A673 (cell line): ENCODE measurements at regions not wholly inside any gene's neighbourhood (a gene's known extent, or its start where the extent isn't known, plus 50 kb on each side); places are given as distances from the start of the nearest gene placed in this dataset.

Source experiments
- BruUV-seq: library from RNA; stranded (reverse); fragments of 400-500 nt; replicated peaks from 2 replicates; lab custom pipeline; 2021; lab: Mats Ljungman, UMichigan
- CTCF ChIA-PET: fragments of 300-600 bp; sonication (Branson Sonifier 250); formaldehyde crosslinking; loops from one replicate; lab custom pipeline; 2022; ENCODE audit warnings: antibody characterized with exemption; lab: Charles Lee
- POLR2A ChIA-PET: fragments of 300-600 bp; sonication (Branson Sonifier 250); formaldehyde crosslinking; loops from one replicate; lab custom pipeline; 2022; ENCODE audit warnings: antibody characterized with exemption; ENCODE audit not compliant: low non-redundant PET; lab: Charles Lee
- DNase-seq: peaks from one replicate; pipeline ENCODE4 v3.0.0-alpha.2; 2015; ENCODE audit warnings: low spot score
- H3K27ac ChIP-seq: fragments of 200-600 bp; sonication (generic); 2 replicates; pipeline ENCODE4 v1.5.1; 2016; ENCODE audit warnings: mixed run types, low read depth, mild to moderate bottlenecking, mixed read lengths, antibody characterized with exemption, low read length; ENCODE audit not compliant: poor library complexity, severe bottlenecking
- H3K27me3 ChIP-seq: fragments of 200-600 bp; sonication (generic); replicated peaks from 2 replicates; pipeline ENCODE4 v1.6.1; 2017; ENCODE audit warnings: mixed run types, low read depth, mild to moderate bottlenecking, mixed read lengths, antibody characterized with exemption, low read length; ENCODE audit not compliant: insufficient read depth, poor library complexity
- H3K36me3 ChIP-seq: fragments of 200-600 bp; sonication (generic); 2 replicates; pipeline ENCODE4 v1.6.1; 2016; ENCODE audit warnings: mixed run types, mild to moderate bottlenecking, mixed read lengths, antibody characterized with exemption, low read length; ENCODE audit not compliant: insufficient read depth, poor library complexity, severe bottlenecking
- H3K4me1 ChIP-seq: fragments of 200-600 bp; sonication (generic); 2 replicates; pipeline ENCODE4 v1.6.1; 2017; ENCODE audit warnings: mixed run types, mild to moderate bottlenecking, mixed read lengths, antibody characterized with exemption, low read length; ENCODE audit not compliant: insufficient read depth, poor library complexity, severe bottlenecking
- H3K4me3 ChIP-seq: fragments of 200-600 bp; sonication (generic); 2 replicates; pipeline ENCODE4 v1.5.1; 2016; ENCODE audit warnings: low read depth, mixed run types, mild to moderate bottlenecking, mixed read lengths, low read length; ENCODE audit not compliant: poor library complexity, severe bottlenecking
- H3K9me3 ChIP-seq: fragments of 200-600 bp; sonication (generic); 2 replicates; pipeline ENCODE4 v1.6.1; 2016; ENCODE audit warnings: mixed run types, low read depth, mild to moderate bottlenecking, mixed read lengths, antibody characterized with exemption, low read length; ENCODE audit not compliant: poor library complexity, severe bottlenecking
- EZH2 ChIP-seq: fragments of 200-600 bp; sonication (generic); IDR thresholded peaks from 2 replicates; pipeline ENCODE4 v1.6.1; 2017; ENCODE audit warnings: borderline replicate concordance, low read depth, mild to moderate bottlenecking, mixed read lengths, antibody characterized with exemption, low read length; ENCODE audit not compliant: poor library complexity, severe bottlenecking
- intact Hi-C: fragments of 100-400 bp; cut with micrococcal nuclease; formaldehyde crosslinking; loops from one replicate; pipeline ENCODE4 v1.10.0; 2022; ENCODE audit not compliant: unreplicated experiment
- TF ChIP-seq, protein P1 (sequence below): fragments of 300-800, 200-600 bp; sonication (generic); conservative IDR thresholded peaks from 2 replicates; pipeline ENCODE4 v1.5.1; 2017; ENCODE audit warnings: low read depth, mild to moderate bottlenecking, antibody characterized with exemption, low read length, moderate library complexity, mixed read lengths

DNA sequence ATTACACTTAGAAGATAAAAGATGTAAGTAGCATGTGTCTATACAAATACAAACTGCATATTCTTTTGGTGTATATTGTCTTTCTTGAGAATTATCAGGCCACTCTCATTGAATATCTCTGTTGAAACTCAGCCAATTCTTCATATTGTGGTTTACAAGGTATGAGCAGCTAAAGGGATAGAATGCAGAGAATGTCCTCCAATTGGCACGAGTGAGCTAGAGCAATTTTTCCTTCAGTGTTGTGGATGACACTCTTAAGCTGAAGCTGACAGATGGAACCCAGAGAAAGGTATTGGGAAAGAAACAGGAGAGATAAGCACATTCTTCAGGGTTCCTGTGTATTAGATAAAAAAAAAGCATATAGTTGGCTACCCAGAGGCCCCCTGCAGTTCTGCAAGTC is 453.1 kb downstream of the EPHA3 start:
- no peaks in the 10 kb centered on the region for H3K27me3 ChIP-seq
- no peaks in the 10 kb centered on the region for H3K9me3 ChIP-seq
- ChIA-PET POLR2A (no interaction called here), CTCF (no interaction called here)
- H3K27ac ChIP-seq = no peak overlapping the region
- intact Hi-C loops = no loop called here
- TF ChIP-seq, protein P1, sequence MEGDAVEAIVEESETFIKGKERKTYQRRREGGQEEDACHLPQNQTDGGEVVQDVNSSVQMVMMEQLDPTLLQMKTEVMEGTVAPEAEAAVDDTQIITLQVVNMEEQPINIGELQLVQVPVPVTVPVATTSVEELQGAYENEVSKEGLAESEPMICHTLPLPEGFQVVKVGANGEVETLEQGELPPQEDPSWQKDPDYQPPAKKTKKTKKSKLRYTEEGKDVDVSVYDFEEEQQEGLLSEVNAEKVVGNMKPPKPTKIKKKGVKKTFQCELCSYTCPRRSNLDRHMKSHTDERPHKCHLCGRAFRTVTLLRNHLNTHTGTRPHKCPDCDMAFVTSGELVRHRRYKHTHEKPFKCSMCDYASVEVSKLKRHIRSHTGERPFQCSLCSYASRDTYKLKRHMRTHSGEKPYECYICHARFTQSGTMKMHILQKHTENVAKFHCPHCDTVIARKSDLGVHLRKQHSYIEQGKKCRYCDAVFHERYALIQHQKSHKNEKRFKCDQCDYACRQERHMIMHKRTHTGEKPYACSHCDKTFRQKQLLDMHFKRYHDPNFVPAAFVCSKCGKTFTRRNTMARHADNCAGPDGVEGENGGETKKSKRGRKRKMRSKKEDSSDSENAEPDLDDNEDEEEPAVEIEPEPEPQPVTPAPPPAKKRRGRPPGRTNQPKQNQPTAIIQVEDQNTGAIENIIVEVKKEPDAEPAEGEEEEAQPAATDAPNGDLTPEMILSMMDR = no peak
- TF ChIP-seq EZH2 = no peak
- H3K4me1 ChIP-seq = no peaks in the 10 kb centered on the region
- no TSS peak for BruUV-seq
- peak; percentile 38 for DNase-seq
- H3K36me3 ChIP-seq = no peaks in the 10 kb centered on the region
- no peak overlapping the region for H3K4me3 ChIP-seq

DNA sequence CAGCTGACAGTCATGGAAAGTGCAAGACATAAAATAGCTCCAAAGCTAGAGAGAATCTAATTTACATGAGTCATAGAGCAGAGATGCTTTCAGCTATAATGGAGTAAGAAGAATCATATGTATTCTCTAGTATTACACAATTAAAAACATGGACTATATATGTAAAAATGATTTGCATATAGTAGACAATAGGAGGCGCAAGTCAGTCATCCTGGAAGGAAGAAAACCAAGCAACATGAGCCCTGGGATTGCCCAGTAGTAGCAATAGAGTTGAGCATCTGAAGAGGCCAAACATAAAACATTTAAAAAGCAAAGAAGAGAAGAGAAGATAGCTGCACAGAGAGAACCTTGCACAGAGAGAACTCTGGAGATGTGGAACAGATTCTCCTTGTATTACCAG is 455.0 kb downstream of the EPHA3 start:
- H3K4me1 ChIP-seq = no peaks in the 10 kb centered on the region
- POLR2A ChIA-PET = no interaction called here

DNA sequence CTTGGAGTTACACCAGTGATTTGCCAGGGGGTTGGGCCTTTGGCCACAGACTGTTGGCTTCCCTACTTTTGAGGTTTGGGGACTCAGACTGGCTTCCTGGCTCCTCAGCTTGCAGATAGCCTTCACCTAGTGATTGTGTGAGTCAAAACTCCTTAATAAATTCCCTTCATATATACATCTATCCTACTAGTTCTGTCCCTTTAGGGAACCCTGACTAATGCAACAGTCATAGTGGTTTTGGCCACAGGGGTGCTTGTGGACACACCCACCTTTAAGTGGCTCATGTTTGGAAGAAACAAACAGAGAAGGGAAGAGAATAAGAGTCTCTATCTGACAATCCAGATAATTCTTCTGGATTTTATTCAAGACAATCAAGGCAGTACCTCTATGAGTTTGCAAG is 457.7 kb downstream of the EPHA3 start:
- intact Hi-C loops = no loop called here

More for the DNA sequence above, 455.0 kb downstream of the EPHA3 start:
- Histone ChIP-seq H3K9me3 (no peaks in the 10 kb centered on the region), H3K4me3 (no peak overlapping the region), H3K27me3 (no peaks in the 10 kb centered on the region), H3K27ac (no peak overlapping the region), H3K36me3 (no peaks in the 10 kb centered on the region)
- TF ChIP-seq, protein P1 = peak; percentile 36; the same call in 1 of the 2 replicates
- TF ChIP-seq EZH2 = no peak
- intact Hi-C loops = no loop called here
- BruUV-seq = no TSS peak
- DNase-seq = no peak
- CTCF ChIA-PET = no interaction called here

More for the DNA sequence above, 457.7 kb downstream of the EPHA3 start:
- Histone ChIP-seq H3K9me3 (no peaks in the 10 kb centered on the region), H3K27ac (no peak overlapping the region), H3K4me1 (no peaks in the 10 kb centered on the region), H3K27me3 (no peaks in the 10 kb centered on the region), H3K4me3 (no peak overlapping the region), H3K36me3 (no peaks in the 10 kb centered on the region)
- no peak for TF ChIP-seq EZH2
- TF ChIP-seq, protein P1 = no peak
- POLR2A ChIA-PET = no interaction called here
- CTCF ChIA-PET = no interaction called here
- DNase-seq = no peak
- BruUV-seq = no TSS peak
